ENCODE measurements at regions not wholly inside any gene's neighbourhood (a gene's known extent, or its start where the extent isn't known, plus 50 kb on each side); places are given as distances from the start of the nearest gene placed in this dataset.
"Not testable (repeated sequence)": the region's sequence is repeated elsewhere in the genome, so short reads cannot be mapped to it uniquely, and the experiment has no call there.

GRCh38 chr18:38718365-38718901, 1152.8 kb upstream of the CELF4 start:
- no peak for DNase-seq (ENCODE audit: low read depth)
- in situ Hi-C loops (cut with HindIII; ENCODE audit: low pct_unique_long_range_greater_than_20kb, low sequenced_read_pairs): no loop called here

GRCh38 chr18:38709122-38709521, 1143.5 kb upstream of the CELF4 start:
- in situ Hi-C loops (cut with HindIII; ENCODE audit: low pct_unique_long_range_greater_than_20kb, low sequenced_read_pairs): no loop called here
- no peak for DNase-seq (ENCODE audit: low read depth)

- DNase-seq (ENCODE audit: low read depth): no peak
These were observed 1140.8 kb upstream of the CELF4 start for GRCh38 chr18:38706373-38706772.

GRCh38 chr18:38698088-38698487, 1132.5 kb upstream of the CELF4 start:
- no peak for DNase-seq (ENCODE audit: low read depth)
- in situ Hi-C loops (cut with HindIII; ENCODE audit: low pct_unique_long_range_greater_than_20kb, low sequenced_read_pairs): no loop called here

More at GRCh38 chr18:38706373-38706772, 1140.8 kb upstream of the CELF4 start:
- in situ Hi-C loops (cut with HindIII; ENCODE audit: low pct_unique_long_range_greater_than_20kb, low sequenced_read_pairs): no loop called here

- in situ Hi-C loops (cut with HindIII; ENCODE audit: low pct_unique_long_range_greater_than_20kb, low sequenced_read_pairs): no loop called here
- DNase-seq (ENCODE audit: low read depth): no peak
These were observed 1130.1 kb upstream of the CELF4 start for GRCh38 chr18:38695559-38696280.

- DNase-seq (ENCODE audit: low read depth): no peak
- in situ Hi-C loops (cut with HindIII; ENCODE audit: low pct_unique_long_range_greater_than_20kb, low sequenced_read_pairs): no loop called here
These were observed 1127.5 kb upstream of the CELF4 start for GRCh38 chr18:38693104-38693503.

- no peak for DNase-seq (ENCODE audit: low read depth)
- in situ Hi-C loops (cut with HindIII; ENCODE audit: low pct_unique_long_range_greater_than_20kb, low sequenced_read_pairs): no loop called here
These were observed 1125.0 kb upstream of the CELF4 start for GRCh38 chr18:38690626-38691025.

- no peak for DNase-seq (ENCODE audit: low read depth)
- in situ Hi-C loops (cut with HindIII; ENCODE audit: low pct_unique_long_range_greater_than_20kb, low sequenced_read_pairs): no loop called here
These were observed 1122.8 kb upstream of the CELF4 start for GRCh38 chr18:38688416-38688815.

- in situ Hi-C loops (cut with HindIII; ENCODE audit: low pct_unique_long_range_greater_than_20kb, low sequenced_read_pairs): no loop called here
- DNase-seq (ENCODE audit: low read depth): no peak
These were observed 1104.9 kb upstream of the CELF4 start for GRCh38 chr18:38670486-38670885.

GRCh38 chr18:38664929-38665328, 1099.3 kb upstream of the CELF4 start:
- in situ Hi-C loops (cut with HindIII; ENCODE audit: low pct_unique_long_range_greater_than_20kb, low sequenced_read_pairs): no loop called here
- DNase-seq (ENCODE audit: low read depth): no peak

GRCh38 chr18:38663682-38664081, 1098.1 kb upstream of the CELF4 start:
- in situ Hi-C loops (cut with HindIII; ENCODE audit: low pct_unique_long_range_greater_than_20kb, low sequenced_read_pairs): no loop called here

GRCh38 chr18:38663270-38663669, 1097.7 kb upstream of the CELF4 start:
- in situ Hi-C loops (cut with HindIII; ENCODE audit: low pct_unique_long_range_greater_than_20kb, low sequenced_read_pairs): no loop called here
- no peak for DNase-seq (ENCODE audit: low read depth)

More at GRCh38 chr18:38663682-38664081, 1098.1 kb upstream of the CELF4 start:
- DNase-seq (ENCODE audit: low read depth): no peak

- no peak for DNase-seq (ENCODE audit: low read depth)
- in situ Hi-C loops (cut with HindIII; ENCODE audit: low pct_unique_long_range_greater_than_20kb, low sequenced_read_pairs): no loop called here
These were observed 1089.3 kb upstream of the CELF4 start for GRCh38 chr18:38654946-38655345.

- no peak for DNase-seq (ENCODE audit: low read depth)
- in situ Hi-C loops (cut with HindIII; ENCODE audit: low pct_unique_long_range_greater_than_20kb, low sequenced_read_pairs): no loop called here
These were observed 1086.1 kb upstream of the CELF4 start for GRCh38 chr18:38651736-38652135.

- in situ Hi-C loops (cut with HindIII; ENCODE audit: low pct_unique_long_range_greater_than_20kb, low sequenced_read_pairs): no loop called here
These were observed 1082.6 kb upstream of the CELF4 start for GRCh38 chr18:38648179-38648578.

GRCh38 chr18:38646296-38646695, 1080.7 kb upstream of the CELF4 start:
- in situ Hi-C loops (cut with HindIII; ENCODE audit: low pct_unique_long_range_greater_than_20kb, low sequenced_read_pairs): no loop called here
- no peak for DNase-seq (ENCODE audit: low read depth)

More at GRCh38 chr18:38648179-38648578, 1082.6 kb upstream of the CELF4 start:
- DNase-seq (ENCODE audit: low read depth): no peak

GRCh38 chr18:38644875-38645641, 1079.5 kb upstream of the CELF4 start:
- DNase-seq (ENCODE audit: low read depth): no peak
- in situ Hi-C loops (cut with HindIII; ENCODE audit: low pct_unique_long_range_greater_than_20kb, low sequenced_read_pairs): no loop called here

- DNase-seq (ENCODE audit: low read depth): no peak
- in situ Hi-C loops (cut with HindIII; ENCODE audit: low pct_unique_long_range_greater_than_20kb, low sequenced_read_pairs): no loop called here
These were observed 1077.1 kb upstream of the CELF4 start for GRCh38 chr18:38642711-38643110.

GRCh38 chr18:38639700-38640099, 1074.1 kb upstream of the CELF4 start:
- in situ Hi-C loops (cut with HindIII; ENCODE audit: low pct_unique_long_range_greater_than_20kb, low sequenced_read_pairs); DNase-seq (ENCODE audit: low read depth): not testable (repeated sequence)

Measured in Caki2 (cell line).